Fibroblast of skin of abdomen (primary cell): ENCODE measurements at regions not wholly inside any gene's neighbourhood (a gene's known extent, or its start where the extent isn't known, plus 50 kb on each side); places are given as distances from the start of the nearest gene placed in this dataset.

Experiments
- DNase-seq: peaks from one replicate; pipeline ENCODE4 v3.0.0-alpha.2; 2013

GRCh38 chr10:125337510-125337909 is 177.1 kb upstream of the CTBP2 start:
- no peak for DNase-seq

- no peak for DNase-seq
These were observed 174.2 kb upstream of the CTBP2 start for GRCh38 chr10:125334545-125334944.

GRCh38 chr10:125333769-125334168 is 173.4 kb upstream of the CTBP2 start:
- no peak for DNase-seq

GRCh38 chr10:125333209-125333591 is 172.8 kb upstream of the CTBP2 start:
- no peak for DNase-seq

GRCh38 chr10:125332548-125333208 is 172.3 kb upstream of the CTBP2 start:
- DNase-seq = no peak

- DNase-seq = no peak
These were observed 170.7 kb upstream of the CTBP2 start for GRCh38 chr10:125331056-125331455.

- no peak for DNase-seq
These were observed 168.7 kb upstream of the CTBP2 start for GRCh38 chr10:125329056-125329455.

GRCh38 chr10:125325326-125325725 is 165.0 kb upstream of the CTBP2 start:
- no peak for DNase-seq

- no peak for DNase-seq
These were observed 156.1 kb upstream of the CTBP2 start for GRCh38 chr10:125316436-125316835.

GRCh38 chr10:125300937-125301336 is 140.6 kb upstream of the CTBP2 start:
- no peak for DNase-seq

- DNase-seq = no peak
These were observed 139.1 kb upstream of the CTBP2 start for GRCh38 chr10:125299461-125299860.

- DNase-seq = no peak
These were observed 136.2 kb upstream of the CTBP2 start for GRCh38 chr10:125296598-125296997.

GRCh38 chr10:125294109-125294508 is 133.7 kb upstream of the CTBP2 start:
- DNase-seq = no peak

GRCh38 chr10:125291836-125292235 is 131.5 kb upstream of the CTBP2 start:
- DNase-seq = no peak

GRCh38 chr10:125289461-125289860 is 129.1 kb upstream of the CTBP2 start:
- DNase-seq = no peak

GRCh38 chr10:125284875-125285597 is 124.7 kb upstream of the CTBP2 start:
- no peak for DNase-seq

- no peak for DNase-seq
These were observed 123.7 kb upstream of the CTBP2 start for GRCh38 chr10:125283836-125284614.

GRCh38 chr10:125283191-125283835 is 123.0 kb upstream of the CTBP2 start:
- DNase-seq = no peak

- DNase-seq = no peak
These were observed 120.7 kb upstream of the CTBP2 start for GRCh38 chr10:125281091-125281490.

- DNase-seq = no peak
These were observed 115.8 kb upstream of the CTBP2 start for GRCh38 chr10:125276133-125276532.

- no peak for DNase-seq
These were observed 114.6 kb upstream of the CTBP2 start for GRCh38 chr10:125274961-125275360.

GRCh38 chr10:125273023-125273422 is 112.7 kb upstream of the CTBP2 start:
- no peak for DNase-seq

- no peak for DNase-seq
These were observed 109.4 kb upstream of the CTBP2 start for GRCh38 chr10:125269716-125270115.
